GM12874 (cell line): ENCODE measurements at regions not wholly inside any gene's neighbourhood (a gene's known extent, or its start where the extent isn't known, plus 50 kb on each side); places are given as distances from the start of the nearest gene placed in this dataset.

Experiments used
- TF ChIP-seq, protein P1 (sequence below): IDR thresholded peaks from 2 replicates; pipeline ENCODE4 v1.5.1; 2011; ENCODE audit warnings: low read depth, mild to moderate bottlenecking, control low read depth, low read length, moderate library complexity; ENCODE audit not compliant: insufficient read depth

GRCh38 chr6:74054190-74054589, 358.2 kb downstream of the CD109 start:
- TF ChIP-seq, protein P1, sequence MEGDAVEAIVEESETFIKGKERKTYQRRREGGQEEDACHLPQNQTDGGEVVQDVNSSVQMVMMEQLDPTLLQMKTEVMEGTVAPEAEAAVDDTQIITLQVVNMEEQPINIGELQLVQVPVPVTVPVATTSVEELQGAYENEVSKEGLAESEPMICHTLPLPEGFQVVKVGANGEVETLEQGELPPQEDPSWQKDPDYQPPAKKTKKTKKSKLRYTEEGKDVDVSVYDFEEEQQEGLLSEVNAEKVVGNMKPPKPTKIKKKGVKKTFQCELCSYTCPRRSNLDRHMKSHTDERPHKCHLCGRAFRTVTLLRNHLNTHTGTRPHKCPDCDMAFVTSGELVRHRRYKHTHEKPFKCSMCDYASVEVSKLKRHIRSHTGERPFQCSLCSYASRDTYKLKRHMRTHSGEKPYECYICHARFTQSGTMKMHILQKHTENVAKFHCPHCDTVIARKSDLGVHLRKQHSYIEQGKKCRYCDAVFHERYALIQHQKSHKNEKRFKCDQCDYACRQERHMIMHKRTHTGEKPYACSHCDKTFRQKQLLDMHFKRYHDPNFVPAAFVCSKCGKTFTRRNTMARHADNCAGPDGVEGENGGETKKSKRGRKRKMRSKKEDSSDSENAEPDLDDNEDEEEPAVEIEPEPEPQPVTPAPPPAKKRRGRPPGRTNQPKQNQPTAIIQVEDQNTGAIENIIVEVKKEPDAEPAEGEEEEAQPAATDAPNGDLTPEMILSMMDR: no peak

DNA sequence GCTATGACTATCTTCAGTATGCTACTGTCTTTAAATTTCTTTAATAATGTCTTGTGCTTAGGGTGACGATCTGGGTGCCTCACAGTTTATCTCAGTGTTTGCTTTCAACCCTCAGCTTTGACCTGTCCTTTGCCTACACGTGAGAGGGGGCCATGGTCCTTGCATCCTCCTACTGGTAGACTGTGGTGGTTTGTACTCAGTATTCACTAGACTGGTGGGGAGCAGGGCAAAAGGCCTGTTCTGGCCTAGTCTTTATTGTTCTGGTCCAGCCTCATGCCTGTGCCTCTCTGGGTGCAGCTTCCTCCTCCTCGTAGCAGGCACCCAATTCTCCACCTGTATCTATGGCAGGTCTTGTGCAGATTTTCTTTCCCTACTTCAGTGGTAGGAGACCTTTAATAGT, 354.9 kb downstream of the CD109 start:
- TF ChIP-seq, protein P1: no peak

- TF ChIP-seq, protein P1: no peak
Measured at GRCh38 chr6:74048387-74048786, 352.4 kb downstream of the CD109 start.

GRCh38 chr6:74044417-74045096, 348.6 kb downstream of the CD109 start:
- TF ChIP-seq, protein P1: no peak

DNA sequence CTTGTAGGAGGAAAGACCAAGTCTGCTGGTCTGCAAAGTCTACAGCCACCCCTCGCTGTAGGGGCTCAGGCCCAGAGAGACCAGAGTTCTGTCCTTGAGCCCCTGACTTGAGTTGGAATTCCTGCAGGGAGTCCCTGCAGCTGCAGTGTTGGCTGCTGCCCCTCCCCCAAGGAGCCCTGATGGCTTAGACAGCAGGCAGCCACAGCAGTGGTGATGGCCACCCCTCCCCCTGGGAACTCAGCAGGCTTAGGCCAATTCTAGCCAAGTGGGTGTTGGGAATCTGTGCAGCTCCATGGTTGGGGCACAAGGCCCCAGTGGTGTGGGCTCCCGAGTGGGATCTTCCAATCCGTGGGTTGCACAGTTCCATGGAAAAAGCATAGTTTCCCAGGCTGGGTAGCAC, 345.4 kb downstream of the CD109 start:
- TF ChIP-seq, protein P1: no peak

GRCh38 chr6:74018825-74019224, 322.8 kb downstream of the CD109 start:
- TF ChIP-seq, protein P1: no peak

GRCh38 chr6:74015427-74015826, 319.4 kb downstream of the CD109 start:
- TF ChIP-seq, protein P1: no peak
